OCI-LY7 (cell line): ENCODE measurements at regions not wholly inside any gene's neighbourhood (a gene's known extent, or its start where the extent isn't known, plus 50 kb on each side); places are given as distances from the start of the nearest gene placed in this dataset.

Source experiments
- BruUV-seq: library from RNA; stranded (reverse); fragments of 400-500 nt; replicated peaks from 2 replicates; lab custom pipeline; 2021; lab: Mats Ljungman, UMichigan
- CTCF ChIA-PET: fragments of 300-600 bp; sonication (Branson Sonifier 250); formaldehyde crosslinking; loops from one replicate; lab custom pipeline; 2022; ENCODE audit warnings: antibody characterized with exemption; ENCODE audit not compliant: unreplicated experiment; lab: Charles Lee
- POLR2A ChIA-PET: fragments of 300-600 bp; sonication (Branson Sonifier 250); formaldehyde crosslinking; loops from one replicate; lab custom pipeline; 2022; ENCODE audit warnings: antibody characterized with exemption; lab: Charles Lee
- DNase-seq: peaks from one replicate; pipeline ENCODE4 v3.0.0-alpha.2; 2015; ENCODE audit warnings: low spot score
- H2AFZ ChIP-seq: fragments of 200-600 bp; sonication (generic), shearing (Covaris generic); 2 replicates; pipeline ENCODE4 v1.6.1; 2014; ENCODE audit warnings: mild to moderate bottlenecking, antibody characterized with exemption, low read length, moderate library complexity
- H3K27ac ChIP-seq: fragments of 200-600 bp; sonication (generic); 2 replicates; pipeline ENCODE4 v1.5.1; 2014; ENCODE audit warnings: mixed run types, low read depth, mild to moderate bottlenecking, moderate library complexity, low read length, inconsistent platforms; ENCODE audit not compliant: poor library complexity, severe bottlenecking
- H3K36me3 ChIP-seq: fragments of 200-600 bp; sonication (generic); 2 replicates; pipeline ENCODE4 v1.6.1; 2014; ENCODE audit warnings: mild to moderate bottlenecking, antibody characterized with exemption, low read length, moderate library complexity, mixed read lengths; ENCODE audit not compliant: insufficient read depth
- H3K4me1 ChIP-seq: fragments of 200-600 bp; sonication (generic); 2 replicates; pipeline ENCODE4 v1.5.1; 2014; ENCODE audit warnings: mild to moderate bottlenecking, low read length; ENCODE audit not compliant: insufficient read depth, poor library complexity, severe bottlenecking
- H3K4me2 ChIP-seq: fragments of 200-600 bp; sonication (generic); 2 replicates; pipeline ENCODE4 v1.6.1; 2014; ENCODE audit warnings: mild to moderate bottlenecking, low read length
- H3K4me3 ChIP-seq: fragments of 200-600 bp; sonication (generic); 2 replicates; pipeline ENCODE4 v1.5.1; 2014; ENCODE audit warnings: mild to moderate bottlenecking, low read depth, low read length; ENCODE audit not compliant: poor library complexity, severe bottlenecking
- H3K79me2 ChIP-seq: fragments of 200-600 bp; sonication (generic); 2 replicates; pipeline ENCODE4 v1.6.1; 2016; ENCODE audit warnings: low read depth, mild to moderate bottlenecking, low read length, moderate library complexity, mixed read lengths; ENCODE audit not compliant: insufficient read depth
- H3K9me2 ChIP-seq: fragments of 200-600 bp; sonication (generic); 2 replicates; pipeline ENCODE4 v1.6.1; 2016; ENCODE audit warnings: mild to moderate bottlenecking, low read length, mixed read lengths; ENCODE audit not compliant: insufficient read depth
- H3K9me3 ChIP-seq: fragments of 200-600 bp; sonication (generic); 2 replicates; pipeline ENCODE4 v1.6.1; 2014; ENCODE audit warnings: mild to moderate bottlenecking, mixed run types, low read length, mixed read lengths
- H4K20me1 ChIP-seq: fragments of 200-600 bp; sonication (generic); 2 replicates; pipeline ENCODE4 v1.6.1; 2014; ENCODE audit warnings: mild to moderate bottlenecking, antibody characterized with exemption, low read length, moderate library complexity, mixed read lengths; ENCODE audit not compliant: insufficient read depth
- CTCF ChIP-seq: fragments of 200-600 bp; sonication (generic); conservative IDR thresholded peaks from 2 replicates; pipeline ENCODE4 v1.5.1; 2014; ENCODE audit warnings: mild to moderate bottlenecking, antibody characterized with exemption, low read length, moderate library complexity, mixed read lengths
- EZH2phosphoT487 ChIP-seq: fragments of 200-600 bp; sonication (generic); IDR thresholded peaks from 2 replicates; pipeline ENCODE4 v1.6.1; 2018; ENCODE audit warnings: low read depth, borderline replicate concordance, mild to moderate bottlenecking, mixed run types, antibody characterized with exemption, low read length, moderate library complexity, mixed read lengths
- intact Hi-C: fragments of 100-400 bp; cut with micrococcal nuclease; formaldehyde crosslinking; loops from one replicate; pipeline ENCODE4 v1.10.0; 2022; ENCODE audit not compliant: unreplicated experiment

- Histone ChIP-seq H3K36me3 (no peaks in the 10 kb centered on the region), H3K27ac (no peak overlapping the region), H3K79me2 (no peaks in the 10 kb centered on the region), H2AFZ (no peak overlapping the region), H3K4me3 (no peak overlapping the region), H3K4me1 (no peaks in the 10 kb centered on the region), H4K20me1 (no peaks in the 10 kb centered on the region), H3K9me2 (no peaks in the 10 kb centered on the region; the same call in 1 of the 2 replicates), H3K4me2 (no peak overlapping the region), H3K9me3 (no peaks in the 10 kb centered on the region)
- BruUV-seq, result no TSS peak
- POLR2A ChIA-PET, result interaction anchor here (0.8 kb wide), 1 partner anchor 8 kb away, joined by 3 read pairs; no protein-coding TSS in a partner anchor
- CTCF ChIA-PET, result no interaction called here
- no peak for DNase-seq
- TF ChIP-seq CTCF (no peak), EZH2phosphoT487 (no peak)
- intact Hi-C loops, result no loop called here
These were observed 87.0 kb upstream of the ACTBL2 start for GRCh38 chr5:57569601-57570000.

GRCh38 chr5:57568136-57568535, 85.5 kb upstream of the ACTBL2 start:
- CTCF ChIA-PET, result no interaction called here
- Histone ChIP-seq H3K4me2 (no peak overlapping the region), H3K4me3 (no peak overlapping the region), H3K36me3 (no peaks in the 10 kb centered on the region), H2AFZ (no peak overlapping the region), H4K20me1 (no peaks in the 10 kb centered on the region), H3K79me2 (no peaks in the 10 kb centered on the region), H3K4me1 (no peaks in the 10 kb centered on the region), H3K27ac (no peak overlapping the region), H3K9me2 (no peaks in the 10 kb centered on the region; the same call in 1 of the 2 replicates), H3K9me3 (no peaks in the 10 kb centered on the region)
- DNase-seq, result no peak
- no peak for TF ChIP-seq CTCF
- TF ChIP-seq EZH2phosphoT487, result no peak
- POLR2A ChIA-PET, result no interaction called here
- intact Hi-C loops, result no loop called here
- BruUV-seq, result no TSS peak

GRCh38 chr5:57566914-57567313, 84.3 kb upstream of the ACTBL2 start:
- Histone ChIP-seq H3K27ac (no peak overlapping the region), H3K79me2 (no peaks in the 10 kb centered on the region), H3K36me3 (no peaks in the 10 kb centered on the region), H3K4me3 (no peak overlapping the region), H3K4me1 (no peaks in the 10 kb centered on the region), H3K9me2 (no peaks in the 10 kb centered on the region; the same call in 1 of the 2 replicates), H4K20me1 (no peaks in the 10 kb centered on the region), H3K4me2 (no peak overlapping the region), H2AFZ (no peak overlapping the region), H3K9me3 (no peaks in the 10 kb centered on the region)
- no peak for DNase-seq
- intact Hi-C loops, result no loop called here
- TF ChIP-seq CTCF (no peak), EZH2phosphoT487 (no peak)
- CTCF ChIA-PET, result no interaction called here
- BruUV-seq, result no TSS peak
- POLR2A ChIA-PET, result no interaction called here
